COLO668 (cell line): ENCODE measurements at regions not wholly inside any gene's neighbourhood (a gene's known extent, or its start where the extent isn't known, plus 50 kb on each side); places are given as distances from the start of the nearest gene placed in this dataset.
"Not testable (repeated sequence)": the region's sequence is repeated elsewhere in the genome, so short reads cannot be mapped to it uniquely, and the experiment has no call there.

Source experiments
- DNase-seq: peaks from one replicate; lab custom pipeline; 2025; ENCODE audit not compliant: unreplicated experiment; lab: John Stamatoyannopoulos, UW

DNA sequence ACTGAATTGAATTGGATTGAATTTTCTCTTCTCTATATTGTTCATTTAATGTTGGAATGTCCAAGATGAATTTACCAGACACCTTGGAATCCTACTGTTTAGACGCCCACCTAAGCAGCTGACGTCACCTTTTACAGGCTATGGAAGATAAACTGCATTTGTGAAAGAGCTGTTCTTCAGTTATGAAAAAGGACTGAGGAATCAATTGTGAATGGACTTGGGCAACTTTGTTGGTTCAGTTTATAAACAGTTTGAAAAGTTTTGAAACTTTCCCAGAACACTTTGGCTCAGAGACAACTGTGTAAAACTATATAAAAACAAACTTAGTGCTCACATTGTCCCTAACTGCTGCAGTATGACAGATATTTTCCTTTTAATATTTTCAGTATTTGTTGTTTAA is 590.8 kb upstream of the SPRY2 start:
- DNase-seq: no peak

DNA sequence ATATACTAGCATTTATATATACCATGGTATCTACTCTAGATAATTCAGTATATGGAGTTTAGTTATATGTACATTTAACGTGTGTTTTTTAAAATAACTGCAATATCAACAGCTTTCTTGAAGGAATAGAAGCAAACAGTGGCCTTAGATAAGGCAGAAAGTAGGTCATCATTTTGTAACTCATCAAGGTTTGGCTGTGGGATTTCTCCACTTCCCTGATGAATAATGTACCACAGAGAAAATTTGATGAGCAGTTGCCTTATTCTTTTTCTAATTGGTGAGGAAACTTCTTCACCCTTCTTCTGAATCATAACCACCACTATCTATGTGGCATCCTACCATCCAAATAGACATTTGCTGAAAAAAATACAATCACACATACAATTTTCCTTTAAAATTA is 590.2 kb upstream of the SPRY2 start:
- DNase-seq: no peak

DNA sequence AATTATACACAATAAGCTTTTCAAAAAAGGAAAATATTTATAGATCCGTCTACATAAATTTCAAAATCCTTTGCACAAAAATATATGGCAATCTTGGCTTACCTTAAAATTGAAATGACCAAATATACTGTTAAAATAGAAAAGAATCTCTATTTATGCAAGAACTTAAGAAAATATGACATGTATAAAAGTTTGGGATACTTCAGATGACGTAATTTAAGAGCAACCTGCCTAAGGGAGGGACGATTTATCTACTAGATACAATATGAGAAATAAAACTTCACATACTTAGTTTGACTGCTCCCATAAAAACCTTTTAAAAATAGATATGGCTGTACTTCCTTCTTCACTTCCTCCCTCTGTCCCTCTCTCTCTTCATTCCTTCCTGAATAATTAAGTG is 587.3 kb upstream of the SPRY2 start:
- DNase-seq: no peak

DNA sequence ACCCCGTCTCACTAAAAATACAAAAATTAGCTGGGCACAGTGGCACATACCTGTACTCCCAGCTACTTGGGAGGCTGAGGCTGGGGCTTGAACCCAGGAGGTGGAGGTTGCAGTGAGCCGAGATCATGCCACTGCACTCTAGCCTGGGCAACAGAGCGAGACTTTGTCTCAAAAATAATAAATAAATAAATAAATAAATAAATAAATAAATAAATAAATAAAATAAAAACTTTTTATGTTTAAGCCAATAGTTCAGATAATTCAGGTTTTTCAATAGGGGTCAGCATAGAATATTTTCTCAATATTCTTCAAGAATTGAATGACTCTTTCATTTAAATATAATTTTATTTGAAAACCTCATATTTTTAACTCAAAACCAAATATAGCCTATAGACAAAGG is 585.1 kb upstream of the SPRY2 start:
- not testable (repeated sequence) for DNase-seq

DNA sequence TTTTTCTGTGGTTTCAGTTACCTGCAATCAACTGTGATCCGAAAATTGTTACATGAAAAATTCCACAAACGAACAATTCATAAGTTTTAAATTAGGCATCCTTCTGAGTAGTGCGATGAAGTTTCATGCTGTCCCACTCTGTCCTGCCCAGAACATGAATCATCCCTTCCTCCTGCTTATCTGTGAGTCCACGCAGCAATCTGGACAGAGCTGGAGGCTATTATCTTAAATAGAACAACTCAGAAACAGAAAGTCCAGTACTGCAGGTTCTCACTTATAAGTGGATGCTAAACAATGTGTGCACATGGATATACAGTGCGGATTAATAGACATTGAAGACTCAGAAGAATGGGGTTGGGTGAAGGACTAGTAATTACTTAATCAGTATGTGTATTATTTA is 583.7 kb upstream of the SPRY2 start:
- no peak for DNase-seq

DNA sequence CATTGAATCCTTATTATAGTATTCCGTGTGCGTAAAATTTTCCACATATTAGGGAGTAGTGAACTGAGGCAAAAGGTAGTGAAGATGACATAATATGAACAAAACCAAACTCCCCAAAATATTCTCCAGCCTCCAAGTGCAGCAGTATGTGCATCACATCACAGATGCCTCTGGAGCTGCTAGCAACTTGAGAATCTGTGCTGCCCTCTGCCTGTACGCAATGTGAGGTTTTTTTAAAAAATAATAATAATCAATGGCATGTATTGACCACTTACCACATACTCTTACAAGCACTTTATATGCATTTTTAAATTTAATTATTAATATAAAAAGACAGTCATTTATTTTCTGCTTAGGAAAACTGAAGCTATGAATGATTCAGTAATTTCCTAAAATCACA is 583.0 kb upstream of the SPRY2 start:
- no peak for DNase-seq

DNA sequence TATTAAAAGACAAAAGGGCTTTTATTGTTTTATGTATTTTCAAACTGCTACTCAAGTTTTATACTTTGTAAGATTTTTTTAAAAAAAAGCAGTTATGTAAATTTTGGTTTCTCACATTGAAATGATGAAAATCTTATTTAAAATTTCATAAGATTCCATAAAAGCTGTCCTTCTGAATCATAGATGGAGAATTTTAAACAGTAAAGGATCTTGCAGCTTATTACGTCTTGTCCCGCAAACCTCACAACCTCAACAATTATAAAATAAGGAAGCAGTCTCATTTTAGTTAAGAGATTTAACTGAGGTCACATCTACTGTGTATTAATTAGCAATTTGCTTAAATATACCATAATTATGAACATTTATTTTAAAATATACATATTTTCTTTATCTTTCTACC is 581.0 kb upstream of the SPRY2 start:
- DNase-seq: no peak

DNA sequence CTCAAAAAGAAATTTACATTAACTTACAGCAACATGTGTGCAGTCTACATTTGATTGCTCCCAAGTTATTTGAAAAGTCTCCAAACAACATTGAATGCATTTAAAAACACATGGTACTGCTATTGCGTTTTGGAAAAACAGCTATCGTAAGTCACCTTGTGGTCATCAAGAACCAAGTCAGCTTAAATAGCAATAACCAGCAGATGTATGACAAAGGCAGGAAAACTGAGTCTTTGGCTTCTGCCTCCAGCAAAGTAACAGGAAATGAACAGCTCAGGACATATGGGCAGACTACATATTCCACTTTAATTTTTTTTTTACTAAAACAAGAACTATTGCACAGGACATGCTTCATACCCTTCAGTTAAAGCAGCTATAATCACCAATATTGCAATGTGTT is 580.6 kb upstream of the SPRY2 start:
- DNase-seq: no peak

DNA sequence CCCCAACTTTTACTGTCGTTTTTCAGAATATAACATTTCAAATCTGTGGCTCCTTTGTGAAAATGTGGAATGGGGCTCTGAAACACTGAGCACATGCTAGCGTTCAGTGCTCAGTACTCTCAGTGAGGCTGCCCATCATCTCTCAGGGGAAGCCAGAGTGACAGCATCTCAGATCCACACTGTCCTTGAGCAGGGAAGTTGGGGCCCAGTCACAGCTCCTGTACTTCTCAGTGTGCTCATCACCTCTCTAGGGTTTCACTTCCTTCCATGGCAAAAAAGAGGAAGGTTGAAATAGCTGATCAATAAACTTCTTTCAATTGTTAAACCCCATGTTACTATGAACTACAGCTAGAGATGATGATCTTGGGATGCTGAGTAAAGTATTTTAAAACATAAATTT is 565.9 kb upstream of the SPRY2 start:
- DNase-seq: no peak

DNA sequence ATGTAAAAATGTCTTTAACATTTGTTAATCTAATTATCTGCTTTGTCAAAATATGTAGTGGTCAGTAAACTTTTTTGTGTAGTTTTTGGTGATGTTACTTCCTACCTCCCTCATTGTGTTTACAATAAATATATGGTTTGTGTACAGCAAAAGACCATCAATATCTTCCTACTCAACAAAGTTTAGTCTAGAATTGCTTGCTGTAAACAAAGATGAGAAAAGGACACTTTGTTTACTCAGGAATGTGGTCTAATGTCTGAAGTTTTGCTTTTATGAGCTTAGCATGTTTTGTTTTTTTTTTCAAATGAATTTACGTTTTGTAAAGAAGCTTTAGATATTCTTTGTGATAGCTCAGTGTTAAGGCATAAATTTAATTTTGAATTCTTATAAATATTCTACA is 563.5 kb upstream of the SPRY2 start:
- no peak for DNase-seq

DNA sequence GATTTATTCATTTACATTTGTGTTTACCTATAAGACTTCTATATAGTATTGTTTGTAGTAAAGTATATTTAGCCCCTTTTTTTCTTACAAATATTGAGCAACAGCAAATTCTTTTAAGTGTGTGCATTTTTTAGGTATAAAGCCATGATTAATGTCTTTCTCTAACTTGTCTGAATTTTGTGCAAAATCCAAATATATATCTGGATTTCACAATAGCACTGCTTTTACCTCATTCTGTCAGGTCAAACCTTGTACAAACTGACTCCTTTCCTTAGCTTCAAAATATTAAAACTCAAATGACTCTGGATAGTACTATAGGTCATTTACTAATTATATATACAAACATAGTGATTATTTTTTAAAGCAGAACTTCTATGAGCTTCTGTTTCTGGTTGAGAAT is 563.0 kb upstream of the SPRY2 start:
- DNase-seq: no peak

DNA sequence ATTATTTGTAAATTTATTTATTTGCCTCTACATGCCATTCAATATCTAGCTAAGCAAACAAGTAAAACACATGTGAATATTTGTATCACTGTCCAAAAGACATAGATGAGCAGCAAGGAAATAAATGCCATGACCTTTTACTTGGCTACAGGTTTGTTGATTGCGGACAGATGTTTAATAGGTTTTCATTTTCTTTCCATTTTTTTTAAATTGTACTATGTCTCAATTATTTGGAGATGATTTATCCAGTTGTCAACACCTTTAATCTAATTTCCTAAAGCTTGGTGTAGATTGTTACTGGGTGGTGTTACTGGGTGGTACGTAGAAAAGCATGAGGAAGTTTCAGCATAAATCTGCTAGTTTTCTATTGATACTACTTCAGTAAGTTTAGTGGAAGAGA is 560.6 kb upstream of the SPRY2 start:
- no peak for DNase-seq

DNA sequence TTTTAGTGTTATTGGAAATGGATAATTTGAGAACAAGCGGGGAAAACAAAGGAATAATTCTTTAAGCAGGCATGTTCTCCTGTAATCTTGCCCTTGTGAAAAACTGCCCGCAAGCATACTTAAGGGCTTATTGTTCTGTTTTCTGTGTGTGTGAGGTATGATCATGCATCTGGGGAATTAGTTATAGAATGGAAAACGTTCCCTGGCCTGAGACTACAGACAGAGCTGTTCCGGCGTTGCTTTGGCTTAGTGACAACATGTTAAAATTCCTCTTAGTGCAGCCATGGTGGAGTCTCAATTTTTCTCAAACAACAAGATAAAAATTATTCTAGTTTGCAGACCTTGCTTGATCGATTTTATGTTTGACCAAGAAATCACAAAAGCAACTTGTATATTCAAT is 560.2 kb upstream of the SPRY2 start:
- DNase-seq: no peak

DNA sequence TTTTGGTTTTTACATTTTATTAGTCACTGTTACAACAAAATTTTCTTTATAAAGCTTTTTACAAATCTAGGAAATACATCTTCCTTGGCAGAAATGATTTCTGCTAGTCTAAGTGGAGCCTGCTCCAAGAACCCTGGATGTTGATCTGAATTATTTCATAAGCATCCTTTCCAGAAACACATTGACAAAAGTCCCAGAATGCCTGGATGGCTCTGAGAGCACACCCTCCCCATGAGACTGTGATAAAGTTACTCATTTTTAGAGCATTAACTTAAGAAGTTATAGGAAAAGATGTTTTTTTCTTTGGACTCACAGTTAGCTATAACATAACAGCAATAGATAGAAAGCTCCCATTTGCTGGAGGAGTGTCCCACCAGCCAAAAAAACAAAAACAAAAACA is 559.6 kb upstream of the SPRY2 start:
- DNase-seq: no peak

DNA sequence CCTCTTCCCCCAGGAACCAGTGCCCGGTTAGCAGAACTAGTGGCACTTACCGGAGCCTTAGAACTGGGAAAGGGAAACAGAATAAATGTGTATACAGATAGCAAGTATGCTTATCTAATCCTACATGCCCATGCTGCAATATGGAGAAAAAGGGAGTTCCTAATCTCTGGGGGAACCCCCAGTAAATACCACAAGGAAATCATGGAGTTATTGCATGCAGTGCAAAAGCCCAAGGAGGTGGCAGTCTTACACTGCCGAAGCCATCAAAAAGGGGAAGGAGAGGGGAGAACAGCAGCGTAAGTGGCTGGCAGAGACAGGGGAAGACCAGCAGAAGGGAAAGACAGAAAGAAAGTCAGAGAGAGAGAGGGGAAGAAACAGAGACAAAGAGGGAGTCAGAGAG is 556.7 kb upstream of the SPRY2 start:
- not testable (repeated sequence) for DNase-seq

DNA sequence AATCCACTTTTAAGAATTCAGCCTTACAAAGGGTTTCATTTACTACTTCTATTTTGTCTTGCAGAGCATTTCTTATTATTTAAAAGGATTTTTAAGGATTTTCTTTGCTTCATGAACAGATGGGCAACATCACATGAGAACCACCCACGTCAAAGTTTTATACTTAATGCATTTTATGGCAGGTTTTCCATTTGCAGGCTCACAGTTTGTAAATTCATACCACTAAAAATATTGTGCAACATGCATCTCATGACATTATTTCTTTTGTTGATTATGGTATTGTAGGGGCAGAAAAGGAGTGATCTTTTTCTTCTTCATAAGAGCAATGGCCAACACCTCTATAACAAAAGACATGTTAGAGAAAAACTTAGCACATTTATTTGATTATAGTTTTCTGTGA is 554.0 kb upstream of the SPRY2 start:
- DNase-seq: no peak

DNA sequence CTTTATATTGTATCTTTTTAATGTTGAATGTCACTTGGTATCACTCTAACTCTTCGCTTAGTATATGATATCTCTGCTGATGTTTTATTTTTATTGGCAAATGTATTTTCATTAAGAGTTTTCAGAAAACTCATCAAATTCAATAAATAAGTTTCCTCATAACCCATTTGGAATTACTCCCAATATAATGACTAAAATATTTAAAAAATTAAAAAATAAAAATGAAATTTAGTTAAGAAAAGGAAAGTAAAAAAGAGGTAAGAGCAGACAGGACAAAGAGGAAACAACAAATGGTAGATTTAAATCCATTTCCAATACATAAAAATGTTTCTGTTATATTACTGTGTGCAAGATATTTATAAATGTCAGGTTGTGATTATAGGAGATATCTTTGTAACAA is 548.9 kb upstream of the SPRY2 start:
- DNase-seq: no peak

DNA sequence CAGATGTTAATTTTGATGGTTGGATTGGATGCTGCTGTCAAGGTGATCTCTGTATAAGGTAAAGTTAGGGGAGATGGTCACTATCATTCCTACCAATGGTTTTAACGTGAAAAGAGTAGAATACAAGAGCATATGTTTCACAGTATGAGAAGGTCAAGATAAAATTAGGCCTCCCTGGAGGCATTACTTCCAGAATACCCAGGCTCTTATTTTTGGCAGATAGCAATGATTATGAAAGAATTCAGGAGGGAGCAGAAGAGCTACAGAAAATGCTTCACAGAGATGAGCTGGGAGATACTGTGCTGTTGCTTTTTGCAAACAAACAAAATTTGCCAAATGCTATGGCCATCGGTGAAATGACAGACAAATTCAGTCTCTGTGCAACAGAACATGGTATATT is 547.5 kb upstream of the SPRY2 start:
- no peak for DNase-seq

DNA sequence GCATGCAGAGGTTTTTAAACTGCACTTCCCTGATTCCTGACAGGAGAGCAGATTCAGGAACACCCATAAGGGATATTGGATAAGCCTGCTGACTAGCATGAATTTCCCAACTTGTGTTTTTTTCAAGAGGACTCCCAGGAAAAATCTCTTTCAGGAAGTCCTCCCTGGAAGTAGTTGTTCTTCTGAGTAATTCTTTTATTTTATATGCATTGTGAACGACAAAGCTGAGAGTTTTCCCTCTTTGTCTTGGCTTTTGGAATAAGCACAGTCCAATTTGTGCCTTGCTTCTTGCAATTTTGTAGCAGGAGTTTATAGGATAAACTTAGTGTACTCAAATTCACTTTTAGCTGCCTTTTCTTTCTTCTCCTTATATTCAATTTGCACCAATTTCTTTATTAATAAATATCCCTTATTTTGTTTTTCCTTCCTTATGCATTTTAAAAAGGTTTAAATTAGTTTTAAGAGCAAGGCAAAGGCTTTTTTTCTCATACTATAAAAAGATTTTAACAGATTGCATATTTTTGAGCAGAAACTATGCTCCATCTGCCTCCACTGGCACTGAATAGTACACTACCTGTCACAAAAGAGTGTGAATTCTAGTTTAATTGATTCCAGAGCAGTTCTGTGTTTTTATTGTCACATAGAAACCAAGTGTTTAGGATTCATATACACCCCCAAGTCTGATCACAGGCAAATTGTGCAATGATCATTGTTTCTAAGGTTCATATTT is 543.3 kb upstream of the SPRY2 start:
- peak; percentile 33 for DNase-seq

DNA sequence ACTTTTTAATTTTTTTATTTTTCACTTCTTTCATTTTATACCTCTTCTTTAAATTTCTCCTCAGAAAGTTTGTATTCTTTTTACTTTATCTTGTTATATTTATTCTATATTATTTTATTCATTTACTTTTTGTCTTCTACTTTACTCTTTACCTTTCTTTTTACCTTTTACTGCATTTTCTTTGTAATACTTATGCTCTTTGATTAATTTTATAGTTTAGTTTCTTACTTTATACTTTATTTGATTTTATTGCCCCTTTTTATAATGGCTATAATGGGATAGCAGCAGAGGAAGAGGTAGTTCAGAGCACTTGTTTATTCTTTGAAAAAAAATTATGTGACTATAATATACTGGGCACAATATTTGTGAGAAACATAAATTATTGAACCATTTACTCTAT is 542.6 kb upstream of the SPRY2 start:
- DNase-seq: no peak

DNA sequence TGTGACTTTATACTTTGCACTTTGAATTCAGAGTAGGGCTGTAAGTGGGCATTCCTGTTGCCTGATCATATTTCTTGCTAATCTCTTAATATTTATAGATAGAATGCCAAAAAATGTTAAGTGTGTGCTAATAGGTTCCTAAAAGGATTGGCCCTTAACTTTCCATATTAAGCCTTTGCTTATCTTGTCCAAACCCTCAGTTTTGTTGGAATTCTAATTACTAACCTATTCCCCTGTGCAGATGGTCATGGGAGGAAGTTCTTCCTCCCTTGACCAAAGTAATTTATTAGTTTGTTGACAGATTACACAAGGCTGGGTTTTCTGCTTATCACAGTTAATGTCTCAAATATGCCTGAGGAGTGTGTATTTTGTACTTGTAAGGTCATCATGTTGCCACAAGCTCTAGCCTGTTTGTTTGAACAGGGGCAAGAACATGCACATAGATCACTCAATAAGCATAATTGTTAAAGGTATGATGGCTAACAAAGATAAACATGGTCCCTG is 541.1 kb upstream of the SPRY2 start:
- DNase-seq: peak; percentile 55

DNA sequence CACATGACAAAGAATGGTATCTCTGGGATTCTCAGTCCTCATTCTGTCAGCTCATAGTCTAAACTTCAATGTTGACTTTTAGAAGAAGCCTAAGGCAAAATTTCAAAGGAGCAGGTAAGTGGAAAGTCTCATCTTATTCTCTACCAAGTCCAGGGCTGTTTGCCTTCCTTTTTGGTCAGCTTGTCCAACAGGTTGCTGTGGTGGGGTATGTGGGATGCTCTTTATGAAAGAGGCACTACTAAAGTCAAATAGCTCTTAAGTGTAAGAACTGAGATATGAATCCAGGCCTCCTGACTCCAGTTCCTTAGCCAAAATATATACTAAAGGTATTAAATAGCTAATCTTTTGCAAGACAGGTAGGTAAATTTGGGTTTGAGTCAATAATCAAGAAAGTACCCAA is 540.6 kb upstream of the SPRY2 start:
- no peak for DNase-seq

DNA sequence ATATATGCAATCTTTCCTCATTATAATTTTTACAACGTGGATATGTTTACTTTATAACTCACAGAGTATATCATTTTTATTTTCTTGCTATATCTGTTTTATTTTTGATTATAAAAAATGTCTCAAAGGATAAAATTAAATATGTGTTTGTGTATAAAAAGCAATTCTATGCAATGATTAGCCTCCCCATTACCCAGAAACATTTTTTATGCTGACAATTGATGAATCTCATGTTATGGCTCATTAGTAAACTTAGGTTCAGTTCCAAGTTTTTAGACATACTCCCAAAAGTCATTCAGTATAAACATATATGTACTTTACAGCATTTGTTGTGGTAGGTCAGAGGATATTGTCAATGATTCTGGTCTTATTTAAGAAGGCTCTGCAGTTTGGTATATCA is 540.1 kb upstream of the SPRY2 start:
- DNase-seq: no peak

DNA sequence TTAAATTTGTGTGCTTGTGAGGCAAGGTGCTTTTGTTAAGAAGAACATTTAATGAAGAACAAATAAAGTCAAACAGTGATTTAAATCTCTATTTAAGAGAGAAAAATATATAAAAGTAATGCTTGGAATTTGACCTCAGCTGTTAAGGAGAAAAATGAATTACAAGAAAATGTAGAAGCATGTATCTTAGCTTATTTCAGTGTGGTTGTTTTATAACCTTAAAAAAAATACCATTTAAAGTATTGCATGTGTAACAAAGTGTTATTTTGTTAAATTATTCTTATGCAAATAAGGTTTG is 537.0 kb upstream of the SPRY2 start:
- no peak for DNase-seq
